HFF-Myc (cell line): ENCODE measurements at regions not wholly inside any gene's neighbourhood (a gene's known extent, or its start where the extent isn't known, plus 50 kb on each side); places are given as distances from the start of the nearest gene placed in this dataset.

Source experiments
- DNase-seq: peaks from one replicate; pipeline ENCODE4 v3.0.0-alpha.2; 2011; ENCODE audit warnings: low read depth; ENCODE audit errors: extremely low read depth
- H3K4me3 ChIP-seq: replicated peaks from 2 replicates; pipeline ENCODE4 v1.5.1; 2011; ENCODE audit warnings: low read depth, mild to moderate bottlenecking, control low read depth, low read length
- TF ChIP-seq, protein P1 (sequence below): IDR thresholded peaks from 2 replicates; pipeline ENCODE4 v1.5.1; 2012; ENCODE audit warnings: mild to moderate bottlenecking, low read depth, low read length, control low read depth; ENCODE audit errors: missing control alignments

- TF ChIP-seq, protein P1, sequence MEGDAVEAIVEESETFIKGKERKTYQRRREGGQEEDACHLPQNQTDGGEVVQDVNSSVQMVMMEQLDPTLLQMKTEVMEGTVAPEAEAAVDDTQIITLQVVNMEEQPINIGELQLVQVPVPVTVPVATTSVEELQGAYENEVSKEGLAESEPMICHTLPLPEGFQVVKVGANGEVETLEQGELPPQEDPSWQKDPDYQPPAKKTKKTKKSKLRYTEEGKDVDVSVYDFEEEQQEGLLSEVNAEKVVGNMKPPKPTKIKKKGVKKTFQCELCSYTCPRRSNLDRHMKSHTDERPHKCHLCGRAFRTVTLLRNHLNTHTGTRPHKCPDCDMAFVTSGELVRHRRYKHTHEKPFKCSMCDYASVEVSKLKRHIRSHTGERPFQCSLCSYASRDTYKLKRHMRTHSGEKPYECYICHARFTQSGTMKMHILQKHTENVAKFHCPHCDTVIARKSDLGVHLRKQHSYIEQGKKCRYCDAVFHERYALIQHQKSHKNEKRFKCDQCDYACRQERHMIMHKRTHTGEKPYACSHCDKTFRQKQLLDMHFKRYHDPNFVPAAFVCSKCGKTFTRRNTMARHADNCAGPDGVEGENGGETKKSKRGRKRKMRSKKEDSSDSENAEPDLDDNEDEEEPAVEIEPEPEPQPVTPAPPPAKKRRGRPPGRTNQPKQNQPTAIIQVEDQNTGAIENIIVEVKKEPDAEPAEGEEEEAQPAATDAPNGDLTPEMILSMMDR = no peak
- no peak overlapping the region for H3K4me3 ChIP-seq
- DNase-seq = no peak
Measured at GRCh38 chr10:93218386-93218785, 144.7 kb downstream of the CYP26A1 start.

GRCh38 chr10:93219347-93219746 is 145.7 kb downstream of the CYP26A1 start:
- TF ChIP-seq, protein P1 = no peak
- DNase-seq = no peak
- H3K4me3 ChIP-seq = no peak overlapping the region

DNA sequence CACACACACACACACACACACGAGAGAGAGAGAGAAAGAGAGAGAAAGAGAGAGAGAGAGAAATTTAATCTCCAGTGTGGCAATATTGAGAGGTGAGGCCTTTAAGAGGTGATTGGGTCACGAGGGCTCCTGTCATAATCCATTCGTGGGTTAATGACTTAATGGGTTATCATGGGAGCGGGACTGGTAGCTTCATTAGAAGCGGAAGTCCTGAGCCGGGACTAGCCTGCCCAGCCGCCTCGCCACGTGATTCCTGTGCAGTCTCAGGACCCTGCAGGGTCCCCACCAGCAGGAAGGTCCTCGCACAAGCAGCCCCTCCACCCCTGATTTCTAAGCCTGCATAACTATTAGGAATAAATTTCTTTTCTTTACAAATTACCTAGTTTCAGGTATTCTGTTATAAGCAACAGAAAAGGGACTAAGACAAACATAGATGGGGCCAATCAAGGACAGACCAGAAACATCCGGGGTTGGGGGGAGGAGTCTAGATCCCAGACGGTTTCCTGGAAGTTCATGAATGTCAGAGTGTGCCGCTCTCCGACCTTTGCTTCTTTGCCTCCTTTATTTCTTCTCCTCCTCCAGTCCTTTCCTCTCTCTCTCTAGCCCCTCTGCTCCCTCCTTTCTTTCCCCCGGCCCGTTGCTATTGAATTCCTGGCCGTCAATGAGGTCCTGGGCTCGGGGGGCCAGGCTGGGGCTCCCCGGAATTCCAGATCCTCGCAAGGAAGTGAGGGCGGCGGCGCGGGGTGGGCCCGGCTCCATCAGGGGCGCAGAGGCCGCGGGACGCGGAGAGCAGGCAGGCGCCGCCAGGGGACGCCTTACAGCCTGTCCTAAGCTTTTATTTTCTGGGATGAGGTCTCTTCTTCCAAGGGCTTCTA is 146.8 kb downstream of the CYP26A1 start:
- DNase-seq = no peak
- TF ChIP-seq, protein P1 = no peak
- H3K4me3 ChIP-seq = no peak overlapping the region

- no peak overlapping the region for H3K4me3 ChIP-seq
- no peak for DNase-seq
Measured at GRCh38 chr10:93221171-93221496, 147.4 kb downstream of the CYP26A1 start.

GRCh38 chr10:93221521-93221920 is 147.8 kb downstream of the CYP26A1 start:
- DNase-seq = no peak
- TF ChIP-seq, protein P1 = no peak
- H3K4me3 ChIP-seq = no peak overlapping the region

More at GRCh38 chr10:93221171-93221496, 147.4 kb downstream of the CYP26A1 start:
- TF ChIP-seq, protein P1 = no peak

- DNase-seq = no peak
- TF ChIP-seq, protein P1 = no peak
- no peak overlapping the region for H3K4me3 ChIP-seq
Measured at GRCh38 chr10:93222211-93222754, 148.6 kb downstream of the CYP26A1 start.

DNA sequence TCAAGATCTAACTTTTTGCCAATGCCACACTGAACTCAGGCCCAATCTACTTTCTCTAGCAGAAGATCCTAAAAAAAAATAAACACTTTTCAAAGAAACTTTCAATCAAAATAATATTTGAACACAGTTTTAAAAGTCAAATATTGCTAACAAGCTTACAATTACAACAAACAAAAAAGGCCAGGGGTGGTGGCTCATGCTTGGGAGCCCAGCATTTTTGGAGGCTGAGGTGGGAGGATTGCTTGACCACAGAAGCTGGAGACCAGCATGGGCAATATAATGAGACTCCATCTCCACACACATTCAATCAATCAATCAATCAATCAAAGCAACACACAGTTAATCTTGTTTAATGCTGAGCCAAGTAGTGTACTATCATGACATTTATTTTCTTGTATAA is 149.2 kb downstream of the CYP26A1 start:
- TF ChIP-seq, protein P1 = no peak
- DNase-seq = no peak
- H3K4me3 ChIP-seq = no peak overlapping the region
